H1 (cell line): ENCODE measurements at regions not wholly inside any gene's neighbourhood (a gene's known extent, or its start where the extent isn't known, plus 50 kb on each side); places are given as distances from the start of the nearest gene placed in this dataset.

Source experiments
- CTCF ChIA-PET: fragments of 300-600 bp; sonication (Branson Sonifier 250); formaldehyde crosslinking; loops from one replicate; lab custom pipeline; 2021; ENCODE audit not compliant: partially characterized antibody; lab: Charles Lee
- POLR2A ChIA-PET: fragments of 300-600 bp; sonication (Branson Sonifier 250); formaldehyde crosslinking; loops from one replicate; lab custom pipeline; 2021; ENCODE audit warnings: inconsistent platforms; ENCODE audit not compliant: partially characterized antibody; lab: Charles Lee
- DNase-seq, 2 experiments: peaks; one replicate each; pipeline versions ENCODE4 v3.0.0 to v3.0.0-alpha.2; 2010 to 2022; ENCODE audit warnings: low spot score in 2 of 2, low read depth in 1 of 2, mixed read lengths in 1 of 2
- FAIRE-seq: peaks from 2 replicates; lab custom pipeline; 2011; peaks lifted over from hg19 to GRCh38; lab: Jason Lieb, UNC
- H2AFZ ChIP-seq: 2 replicates; pipeline ENCODE4 v1.8.1; 2012; ENCODE audit warnings: low read length, inconsistent platforms
- H2AK5ac ChIP-seq: 2 replicates; pipeline ENCODE4 v1.6.1; 2013; ENCODE audit warnings: low read depth, low read length
- H2BK120ac ChIP-seq: replicated peaks from 2 replicates; pipeline ENCODE3; 2013; ENCODE audit warnings: low read depth, low read length, inconsistent platforms
- H2BK12ac ChIP-seq: 2 replicates; pipeline ENCODE4 v1.6.1; 2013; ENCODE audit warnings: low read depth, low read length
- H2BK15ac ChIP-seq: 2 replicates; pipeline ENCODE4 v1.6.1; 2013; ENCODE audit warnings: low read length
- H2BK20ac ChIP-seq: 2 replicates; pipeline ENCODE4 v1.6.1; 2013; ENCODE audit warnings: low read length
- H2BK5ac ChIP-seq: 2 replicates; pipeline ENCODE4 v1.6.1; 2013; ENCODE audit warnings: low read depth, low read length
- H3K14ac ChIP-seq: 2 replicates; pipeline ENCODE4 v1.6.1; 2013; ENCODE audit warnings: inconsistent platforms; ENCODE audit not compliant: insufficient read length
- H3K18ac ChIP-seq: 2 replicates; pipeline ENCODE4 v1.6.1; 2013; ENCODE audit warnings: low read length; ENCODE audit errors: extremely low read depth
- H3K23ac ChIP-seq: 2 replicates; pipeline ENCODE4 v1.6.1; 2013; ENCODE audit warnings: inconsistent platforms; ENCODE audit not compliant: insufficient read length
- H3K23me2 ChIP-seq: 2 replicates; pipeline ENCODE4 v1.6.1; 2013; ENCODE audit warnings: low read depth, low read length
- H3K27ac ChIP-seq: 2 replicates; pipeline ENCODE4 v1.6.1; 2011; ENCODE audit warnings: low read depth, low read length, inconsistent platforms
- H3K27me3 ChIP-seq, 4 experiments: replicated peaks in 1 of 4; 1 replicate in 1 of 4; 2 replicates in 3 of 4; pipeline versions ENCODE4 v1.6.1 to v1.8.1; 2011 to 2013; ENCODE audit warnings: low read length in 3 of 4, mild to moderate bottlenecking in 3 of 4, inconsistent platforms in 2 of 4, mixed read lengths in 2 of 4, moderate library complexity in 1 of 4; ENCODE audit not compliant: control insufficient read depth in 3 of 4, insufficient read depth in 3 of 4; ENCODE audit errors: extremely low read depth in 1 of 4
- H3K36me3 ChIP-seq, 4 experiments: 2 replicates each; pipeline versions ENCODE4 v1.6.1 to v1.8.1; 2011 to 2013; ENCODE audit warnings: mild to moderate bottlenecking in 4 of 4, low read length in 3 of 4, moderate library complexity in 2 of 4, control low read depth in 1 of 4, inconsistent platforms in 1 of 4; ENCODE audit not compliant: insufficient read depth in 4 of 4, control insufficient read depth in 2 of 4
- H3K4ac ChIP-seq: replicated peaks from 2 replicates; pipeline ENCODE3; 2013; ENCODE audit warnings: low read length, low read depth, mixed read lengths, inconsistent platforms; ENCODE audit not compliant: insufficient read length
- H3K4me1 ChIP-seq, 4 experiments: replicated peaks in 1 of 4; 1 replicate in 1 of 4; 2 replicates in 3 of 4; pipeline versions ENCODE4 v1.6.1 to v1.8.1; 2011 to 2013; ENCODE audit warnings: low read length in 3 of 4, inconsistent platforms in 2 of 4, mixed read lengths in 1 of 4; ENCODE audit not compliant: insufficient read depth in 4 of 4, control insufficient read depth in 3 of 4
- H3K4me2 ChIP-seq, 2 experiments: 2 replicates each; pipeline versions ENCODE4 v1.6.1 to v1.8.1; 2011 to 2013; ENCODE audit warnings: low read depth in 2 of 2, low read length in 2 of 2, control low read depth in 1 of 2, inconsistent platforms in 1 of 2, mild to moderate bottlenecking in 1 of 2; ENCODE audit not compliant: insufficient read depth in 1 of 2
- H3K4me3 ChIP-seq, 4 experiments: fragments of 200-600, 300-600 bp in 1 of 4; sonication (generic), shearing (Covaris generic), sonication (Bioruptor Twin) in 1 of 4; 2 replicates each; pipeline versions ENCODE4 v1.5.1 to v1.8.1; 2011 to 2016; ENCODE audit warnings: low read length in 4 of 4, low read depth in 3 of 4, control low read depth in 2 of 4, inconsistent platforms in 2 of 4, mild to moderate bottlenecking in 2 of 4, mixed read lengths in 1 of 4, moderate library complexity in 1 of 4; ENCODE audit not compliant: insufficient read depth in 2 of 4; ENCODE audit errors: extremely low read depth in 1 of 4
- H3K56ac ChIP-seq: replicated peaks from 2 replicates; pipeline ENCODE3; 2013; ENCODE audit warnings: low read depth, mild to moderate bottlenecking, mixed read lengths, low read length, inconsistent platforms; ENCODE audit not compliant: insufficient read length
- H3K79me1 ChIP-seq: 2 replicates; pipeline ENCODE4 v1.6.1; 2013; ENCODE audit warnings: low read depth, low read length, control low read depth
- H3K79me2 ChIP-seq, 2 experiments: 2 replicates each; pipeline versions ENCODE4 v1.6.1 to v1.8.1; 2012 to 2013; ENCODE audit warnings: low read length in 2 of 2, mild to moderate bottlenecking in 2 of 2, inconsistent platforms in 1 of 2; ENCODE audit not compliant: insufficient read depth in 2 of 2, control insufficient read depth in 1 of 2
- H3K9ac ChIP-seq, 4 experiments: replicated peaks in 1 of 4; 1 replicate in 1 of 4; 2 replicates in 3 of 4; pipeline versions ENCODE4 v1.6.1 to v1.8.1; 2011 to 2013; ENCODE audit warnings: low read depth in 3 of 4, low read length in 3 of 4, control low read depth in 2 of 4, mild to moderate bottlenecking in 2 of 4, moderate library complexity in 2 of 4, inconsistent platforms in 1 of 4; ENCODE audit errors: extremely low read depth in 1 of 4
- H3K9me3 ChIP-seq, 2 experiments: 2 replicates each; pipeline versions ENCODE4 v1.6.1 to v1.8.1; 2012 to 2013; ENCODE audit warnings: mild to moderate bottlenecking in 2 of 2, moderate library complexity in 2 of 2, control low read depth in 1 of 2, inconsistent platforms in 1 of 2, low read depth in 1 of 2, low read length in 1 of 2, mixed read lengths in 1 of 2; ENCODE audit not compliant: insufficient read depth in 2 of 2
- H4K20me1 ChIP-seq, 2 experiments: replicated peaks in 1 of 2; 2 replicates each; pipeline versions ENCODE3 to v1.8.1; 2011 to 2013; ENCODE audit warnings: inconsistent platforms in 2 of 2, low read length in 2 of 2, mild to moderate bottlenecking in 1 of 2; ENCODE audit not compliant: insufficient read depth in 2 of 2, control insufficient read depth in 1 of 2
- H4K5ac ChIP-seq: 2 replicates; pipeline ENCODE4 v1.6.1; 2013; ENCODE audit warnings: low read length, low read depth, mixed read lengths, inconsistent platforms; ENCODE audit not compliant: insufficient read length
- H4K8ac ChIP-seq: 2 replicates; pipeline ENCODE4 v1.8.0; 2013; ENCODE audit warnings: mild to moderate bottlenecking, moderate library complexity, low read length, inconsistent platforms; ENCODE audit not compliant: insufficient read depth; ENCODE audit errors: extremely low read depth
- H4K91ac ChIP-seq: replicated peaks from 2 replicates; pipeline ENCODE3; 2013; ENCODE audit warnings: low read length, mixed read lengths, inconsistent platforms; ENCODE audit not compliant: insufficient read length
- ASH2L ChIP-seq: fragments of 200-600, 300-600 bp; sonication (generic); IDR thresholded peaks from one replicate; pipeline ENCODE4 v1.7.1; 2017; ENCODE audit warnings: low read length
- BRCA1 ChIP-seq: IDR thresholded peaks from 2 replicates; pipeline ENCODE4 v1.6.1; 2012; ENCODE audit warnings: low read depth, low read length, improper control_type of control experiment
- EGR1 ChIP-seq: IDR thresholded peaks from 2 replicates; pipeline ENCODE4 v1.6.1; 2011; ENCODE audit warnings: low read depth, low read length, borderline replicate concordance
- GTF2F1 ChIP-seq: IDR thresholded peaks from 2 replicates; pipeline ENCODE4 v1.6.1; 2012; ENCODE audit warnings: low read depth, low read length, improper control_type of control experiment, borderline replicate concordance
- KDM1A ChIP-seq: fragments of 200-600, 300-600 bp; sonication (generic); IDR thresholded peaks from 2 replicates; pipeline ENCODE4 v1.7.1; 2016; ENCODE audit warnings: mild to moderate bottlenecking, low read length, borderline replicate concordance
- RFX5 ChIP-seq: IDR thresholded peaks from 2 replicates; pipeline ENCODE4 v1.6.1; 2011; ENCODE audit warnings: low read depth, low read length, improper control_type of control experiment, borderline replicate concordance
- SAP30 ChIP-seq: fragments of 300-600 bp; sonication (generic); IDR thresholded peaks from 2 replicates; pipeline ENCODE4 v1.7.1; 2012; ENCODE audit warnings: low read length, moderate library complexity, mild to moderate bottlenecking, inconsistent platforms; ENCODE audit not compliant: insufficient read depth, insufficient replicate concordance
- SIN3A ChIP-seq, 2 experiments: IDR thresholded peaks in 1 of 2; conservative IDR thresholded peaks in 1 of 2; 2 replicates each; pipeline ENCODE4 v1.6.1; 2011 to 2012; ENCODE audit warnings: low read length in 2 of 2, improper control_type of control experiment in 1 of 2, low read depth in 1 of 2, mild to moderate bottlenecking in 1 of 2
- SP2 ChIP-seq: IDR thresholded peaks from 2 replicates; pipeline ENCODE4 v1.6.1; 2012; ENCODE audit warnings: mild to moderate bottlenecking, low read length, inconsistent platforms
- TAF1 ChIP-seq: IDR thresholded peaks from 2 replicates; pipeline ENCODE4 v1.6.1; 2011; ENCODE audit warnings: mild to moderate bottlenecking, low read depth, low read length
- TBP ChIP-seq: IDR thresholded peaks from 2 replicates; pipeline ENCODE4 v1.6.1; 2011; ENCODE audit warnings: low read depth, low read length, improper control_type of control experiment
- TEAD4 ChIP-seq: IDR thresholded peaks from 2 replicates; pipeline ENCODE4 v1.6.1; 2012; ENCODE audit warnings: low read depth, low read length, inconsistent platforms, mixed read lengths
- WGBS, 2 experiments: shearing (Covaris generic) in 1 of 2; methylation state at CpG; one replicate each; pipeline versions ENCODE4 v1.1.6 to v1.1.7; 2013 to 2015; ENCODE audit warnings: low lambda C conversion rate in 2 of 2, mixed read lengths in 2 of 2, inconsistent platforms in 1 of 2, low coverage in 1 of 2, missing lambda C conversion rate in 1 of 2; ENCODE audit not compliant: insufficient replicate concordance in 2 of 2, insufficient coverage in 1 of 2, insufficient read length in 1 of 2; ENCODE audit errors: extremely low coverage in 1 of 2, missing lambda C conversion rate in 1 of 2; 5-methylcytosine and 5-hydroxymethylcytosine counted together
- TF ChIP-seq, protein P1 (sequence below), 3 experiments: IDR thresholded peaks; 1 replicate in 2 of 3; 2 replicates in 1 of 3; pipeline versions ENCODE4 v1.5.1 to v1.6.1; 2011; ENCODE audit warnings: low read length in 3 of 3, mild to moderate bottlenecking in 3 of 3, inconsistent platforms in 2 of 3, low read depth in 1 of 3, moderate library complexity in 1 of 3; ENCODE audit not compliant: insufficient read depth in 1 of 3; ENCODE audit errors: control extremely low read depth in 1 of 3

DNA sequence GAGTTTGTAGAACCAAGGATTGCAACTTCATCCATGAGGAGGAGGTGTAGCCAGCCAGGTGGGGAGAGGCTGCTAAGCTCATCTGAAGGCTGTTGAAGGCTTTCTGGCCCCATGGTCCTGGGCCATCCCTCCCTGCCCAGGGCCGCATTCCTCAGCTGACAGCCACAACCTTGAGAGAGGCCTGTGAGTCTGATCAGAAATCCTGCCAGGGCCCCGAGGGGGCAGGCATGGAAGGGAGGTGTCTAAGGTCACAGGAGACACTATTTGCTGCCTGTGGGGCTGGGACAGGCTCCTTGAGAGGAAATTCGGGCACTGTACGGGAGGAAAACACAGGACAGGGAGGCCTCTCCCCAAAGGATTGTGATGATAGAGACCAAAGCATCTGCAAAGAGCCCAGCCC, 88.1 kb upstream of the IGLL5 start:
- Histone ChIP-seq H3K14ac (no peak overlapping the region), H2AFZ (no peak overlapping the region), H3K27me3 (peaks cover 5 to 41% (median 16%) of the 10 kb centered on the region in 4 experiments), H3K4me1 (no peaks in the 10 kb centered on the region; a peak in 1 of 7 replicates), H3K36me3 (no peaks in the 10 kb centered on the region), H3K23me2 (no peaks in the 10 kb centered on the region), H3K9me3 (peaks cover 29 to 72% of the 10 kb centered on the region in 2 experiments), H3K4ac (no peak overlapping the region), H3K9ac (no peak overlapping the region), H4K5ac (no peak overlapping the region), H3K4me3 (no peak overlapping the region), H2BK20ac (no peak overlapping the region), H2AK5ac (no peak overlapping the region), H3K79me1 (no peaks in the 10 kb centered on the region), H2BK15ac (no peak overlapping the region), H3K18ac (no peak overlapping the region), H3K4me2 (no peak overlapping the region), H2BK120ac (no peak overlapping the region), H4K8ac (no peak overlapping the region), H3K56ac (no peak overlapping the region), H3K27ac (no peak overlapping the region), H2BK5ac (no peak overlapping the region), H4K91ac (no peak overlapping the region), H3K79me2 (no peaks in the 10 kb centered on the region), H4K20me1 (no peaks in the 10 kb centered on the region), H3K23ac (no peak overlapping the region), H2BK12ac (no peak overlapping the region)
- WGBS, 2 experiments = 65% methylated on average over 4 of the region's 4 CpGs; no CpG with 5 or more reads in 1 of the 2 experiments
- POLR2A ChIA-PET = no interaction called here
- CTCF ChIA-PET = no interaction called here
- DNase-seq (peak in 1 of 2 experiments; percentile 24), FAIRE-seq (no peak)
- TF ChIP-seq SAP30 (no peak), SIN3A (conservative IDR thresholded peaks at IDR 0.05 in 1 of 2, IDR thresholded peaks at IDR 0.05 in 1 of 2; ENCODE audit: low read depth in 1 of 2, low read length in 2 of 2) (no peak), GTF2F1 (no peak), TEAD4 (no peak), SP2 (no peak), ASH2L (no peak), BRCA1 (no peak), RFX5 (no peak), TBP (no peak), EGR1 (no peak), TAF1 (no peak), KDM1A (no peak)
- TF ChIP-seq, protein P1, sequence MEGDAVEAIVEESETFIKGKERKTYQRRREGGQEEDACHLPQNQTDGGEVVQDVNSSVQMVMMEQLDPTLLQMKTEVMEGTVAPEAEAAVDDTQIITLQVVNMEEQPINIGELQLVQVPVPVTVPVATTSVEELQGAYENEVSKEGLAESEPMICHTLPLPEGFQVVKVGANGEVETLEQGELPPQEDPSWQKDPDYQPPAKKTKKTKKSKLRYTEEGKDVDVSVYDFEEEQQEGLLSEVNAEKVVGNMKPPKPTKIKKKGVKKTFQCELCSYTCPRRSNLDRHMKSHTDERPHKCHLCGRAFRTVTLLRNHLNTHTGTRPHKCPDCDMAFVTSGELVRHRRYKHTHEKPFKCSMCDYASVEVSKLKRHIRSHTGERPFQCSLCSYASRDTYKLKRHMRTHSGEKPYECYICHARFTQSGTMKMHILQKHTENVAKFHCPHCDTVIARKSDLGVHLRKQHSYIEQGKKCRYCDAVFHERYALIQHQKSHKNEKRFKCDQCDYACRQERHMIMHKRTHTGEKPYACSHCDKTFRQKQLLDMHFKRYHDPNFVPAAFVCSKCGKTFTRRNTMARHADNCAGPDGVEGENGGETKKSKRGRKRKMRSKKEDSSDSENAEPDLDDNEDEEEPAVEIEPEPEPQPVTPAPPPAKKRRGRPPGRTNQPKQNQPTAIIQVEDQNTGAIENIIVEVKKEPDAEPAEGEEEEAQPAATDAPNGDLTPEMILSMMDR (IDR thresholded peaks at IDR 0.05; ENCODE audit: control extremely low read depth in 1 of 3, insufficient read depth in 1 of 3, low read depth in 1 of 3, low read length in 3 of 3) = no peak
